Right ventricle myocardium inferior (tissue), 1 donor: ENCODE measurements at regions not wholly inside any gene's neighbourhood (a gene's known extent, or its start where the extent isn't known, plus 50 kb on each side); places are given as distances from the start of the nearest gene placed in this dataset.
"Not testable (repeated sequence)": the region's sequence is repeated elsewhere in the genome, so short reads cannot be mapped to it uniquely, and the experiment has no call there.

Source experiments
- ATAC-seq: fragments of 200-7000 bp; cut with Tn5 transposase; one replicate; pipeline ENCODE4 v1.9.1; 2020; ENCODE audit warnings: mild to moderate bottlenecking, moderate library complexity
- DNase-seq: peaks from one replicate; pipeline ENCODE4 v3.0.0; 2021; ENCODE audit errors: missing footprints
- intact Hi-C: fragments of 100-400 bp; cut with DNase I; formaldehyde crosslinking; loops from one replicate; pipeline ENCODE4 v1.11.0; 2022
- donor health status: DM: no; HTN: yes; CAD: no; lungs with severe emphysema.

DNA sequence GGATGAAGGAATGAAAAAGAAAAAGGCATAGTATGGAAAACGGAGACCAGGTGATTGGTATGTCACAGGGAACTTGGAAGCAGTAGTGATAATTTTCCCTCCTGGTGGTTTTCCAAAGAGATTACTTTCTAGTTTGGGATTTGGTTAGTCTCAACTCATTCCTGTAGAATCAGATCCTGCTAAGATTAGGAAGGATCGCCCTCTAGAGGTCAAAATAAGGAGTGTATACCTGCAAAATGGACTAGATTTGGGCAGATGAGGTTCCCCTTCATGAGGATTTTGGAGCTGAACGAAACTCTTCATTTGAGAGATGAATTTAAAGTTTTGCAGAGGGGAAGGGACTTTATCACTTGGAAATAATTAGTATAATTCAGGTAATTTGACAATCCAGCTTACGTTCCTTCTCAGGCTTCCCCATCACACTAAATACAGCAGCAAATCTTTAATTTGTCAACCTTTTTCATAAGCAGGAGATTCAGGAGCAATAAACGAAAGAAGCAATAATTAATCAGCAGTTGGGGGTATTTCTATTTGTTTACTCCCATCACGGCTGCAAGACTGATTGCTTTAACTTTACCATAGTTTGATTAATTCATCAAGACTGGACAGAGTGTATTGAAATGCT lies 65.2 kb downstream of the CCDC195 start:
- intact Hi-C loops: loop anchor here (1.0 to 10.0 kb wide), 3 partner anchors 124 to 684 kb away; no protein-coding TSS in a partner anchor
- peak; percentile 46 for ATAC-seq
- DNase-seq: no peak

DNA sequence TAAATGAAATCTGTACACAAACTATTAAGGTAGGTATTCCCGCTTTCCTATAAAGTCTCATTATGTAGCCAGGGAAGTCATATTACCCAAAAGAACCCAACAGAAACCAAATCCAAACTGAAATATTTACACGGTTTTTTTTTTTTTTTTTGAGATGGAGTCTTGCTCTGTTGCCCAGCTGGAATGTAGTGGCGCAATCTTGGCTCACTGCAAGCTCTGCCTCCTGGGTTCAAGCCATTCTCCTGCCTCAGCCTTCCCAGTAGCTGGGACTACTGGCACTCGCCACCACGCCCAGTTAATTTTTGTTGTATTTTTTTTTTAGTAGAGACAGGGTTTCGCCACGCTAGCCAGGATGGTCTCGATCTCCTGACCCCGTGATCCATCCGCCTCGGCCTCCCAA lies 62.5 kb upstream of the CUL3 start:
- intact Hi-C loops, DNase-seq, ATAC-seq: not testable (repeated sequence)

- ATAC-seq: no peak
- no peak for DNase-seq
- intact Hi-C loops: no loop called here
Measured at GRCh38 chr2:224646242-224646846, 61.2 kb upstream of the CUL3 start.

DNA sequence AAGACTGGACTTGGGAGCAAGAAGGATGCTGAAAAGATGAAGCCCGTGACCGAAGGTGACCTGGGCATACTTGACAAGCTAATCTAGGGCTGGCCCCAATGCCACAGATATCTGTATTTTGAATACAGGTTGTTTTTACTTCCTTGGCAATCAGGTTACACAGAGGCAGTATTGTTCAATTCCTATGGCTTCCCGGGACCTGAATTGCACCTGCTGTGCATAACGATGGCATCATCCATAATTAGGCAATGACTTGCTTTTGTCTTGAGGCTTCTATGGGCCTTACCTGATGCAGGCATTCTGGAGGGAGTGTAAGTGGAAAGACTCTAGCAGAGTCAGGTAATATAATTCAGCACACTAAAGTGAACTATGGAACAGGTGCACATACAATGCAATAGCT lies 60.6 kb upstream of the CUL3 start:
- ATAC-seq: no peak
- intact Hi-C loops: no loop called here
- DNase-seq: no peak

GRCh38 chr2:224640679-224641078 lies 55.5 kb upstream of the CUL3 start:
- intact Hi-C loops: no loop called here
- ATAC-seq (no peak), DNase-seq (no peak)

- DNase-seq (no peak), ATAC-seq (no peak)
- intact Hi-C loops: no loop called here
Measured at GRCh38 chr2:224638301-224638823, 53.2 kb upstream of the CUL3 start.
